Astrocyte (in vitro differentiated cells and primary cell): ENCODE measurements at regions not wholly inside any gene's neighbourhood (a gene's known extent, or its start where the extent isn't known, plus 50 kb on each side); places are given as distances from the start of the nearest gene placed in this dataset.

Source experiments
- CTCF ChIP-seq: IDR thresholded peaks from 2 replicates; pipeline ENCODE4 v1.5.1; 2011; ENCODE audit warnings: low read depth, mild to moderate bottlenecking, inconsistent platforms, low read length, moderate library complexity; ENCODE audit not compliant: insufficient read depth
- EZH2 ChIP-seq: IDR thresholded peaks from 2 replicates; pipeline ENCODE4 v1.6.1; 2012; ENCODE audit warnings: mild to moderate bottlenecking, low read length, inconsistent platforms; ENCODE audit not compliant: insufficient read depth

DNA sequence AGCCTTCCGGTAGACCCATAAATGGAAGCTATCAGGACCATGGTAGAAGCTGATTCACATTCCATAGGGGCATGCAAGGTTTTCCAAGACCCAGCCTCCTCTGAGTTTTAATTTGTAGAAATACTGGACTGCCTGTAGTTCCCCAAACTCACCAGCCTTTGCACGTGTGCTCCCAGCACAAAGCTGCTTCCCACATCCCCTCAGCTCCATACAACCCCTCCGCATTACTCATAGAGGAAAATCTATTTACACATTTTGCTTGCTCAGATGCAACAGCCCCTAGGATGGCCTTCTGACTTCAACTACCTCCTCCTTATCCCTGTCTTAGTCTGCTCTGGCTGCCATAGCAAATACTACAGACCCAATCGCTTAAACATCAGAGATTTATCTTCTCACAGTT, 336.2 kb downstream of the SETD4 start:
- no peak for TF ChIP-seq EZH2
- TF ChIP-seq CTCF: no peak
